ENCODE measurements at regions not wholly inside any gene's neighbourhood (a gene's known extent, or its start where the extent isn't known, plus 50 kb on each side); places are given as distances from the start of the nearest gene placed in this dataset.
"Not testable (repeated sequence)": the region's sequence is repeated elsewhere in the genome, so short reads cannot be mapped to it uniquely, and the experiment has no call there.

GRCh38 chr1:149336082-149336481 lies 138.8 kb upstream of the NBPF19 start:
- TF ChIP-seq ZFP3 (CRISPR knock-in tag; IDR thresholded peaks at IDR 0.05); PATZ1 (CRISPR knock-in tag; IDR thresholded peaks at IDR 0.05; ENCODE audit: borderline replicate concordance); GLIS3 (CRISPR knock-in tag; IDR thresholded peaks at IDR 0.05); OSR1 (CRISPR knock-in tag; IDR thresholded peaks at IDR 0.05); BACH2 (CRISPR knock-in tag; IDR thresholded peaks at IDR 0.05; ENCODE audit: borderline replicate concordance); POU6F1 (CRISPR knock-in tag; IDR thresholded peaks at IDR 0.05; ENCODE audit: borderline replicate concordance, low read depth); ZNF8 (CRISPR knock-in tag; IDR thresholded peaks at IDR 0.05); ZC3H10 (CRISPR knock-in tag; IDR thresholded peaks at IDR 0.05); PPARA (CRISPR knock-in tag; IDR thresholded peaks at IDR 0.05; ENCODE audit: borderline replicate concordance): not testable (repeated sequence)

All from SK-N-SH treated with all-trans-retinoic acid at 6 μM for 48 hours (cell line).